ENCODE measurements at regions not wholly inside any gene's neighbourhood (a gene's known extent, or its start where the extent isn't known, plus 50 kb on each side); places are given as distances from the start of the nearest gene placed in this dataset.
"Not testable (repeated sequence)": the region's sequence is repeated elsewhere in the genome, so short reads cannot be mapped to it uniquely, and the experiment has no call there.

- no peaks in the 10 kb centered on the region for H3K27me3 ChIP-seq
- H3K36me3 ChIP-seq: no peaks in the 10 kb centered on the region
- DNase-seq: no peak
- no peak overlapping the region for H3K9ac ChIP-seq (ENCODE audit: low read depth in 2 of 2, low read length in 2 of 2)
- H3K9me3 ChIP-seq: no peaks in the 10 kb centered on the region
- H3K4me3 ChIP-seq: no peak overlapping the region
- intact Hi-C loops (cut with DNase I): no loop called here
- no peaks in the 10 kb centered on the region for H3K4me1 ChIP-seq
- no peak overlapping the region for H3K27ac ChIP-seq
- no peak for TF ChIP-seq CTCF (IDR thresholded peaks at IDR 0.05)
These were observed 508.2 kb upstream of the ATP2B1 start for GRCh38 chr12:90216815-90217214.

GRCh38 chr12:90216020-90216552 is 507.4 kb upstream of the ATP2B1 start:
- Histone ChIP-seq H3K4me1 (no peaks in the 10 kb centered on the region), H3K9me3 (no peaks in the 10 kb centered on the region), H3K27ac (no peak overlapping the region), H3K9ac (ENCODE audit: low read depth in 2 of 2, low read length in 2 of 2) (no peak overlapping the region), H3K36me3 (no peaks in the 10 kb centered on the region), H3K27me3 (no peaks in the 10 kb centered on the region), H3K4me3 (no peak overlapping the region)
- TF ChIP-seq CTCF (IDR thresholded peaks at IDR 0.05): no peak
- no peak for DNase-seq
- intact Hi-C loops (cut with DNase I): no loop called here

- no peak overlapping the region for H3K27ac ChIP-seq
- H3K4me1 ChIP-seq: no peaks in the 10 kb centered on the region
- no peak for DNase-seq
- H3K27me3 ChIP-seq: no peaks in the 10 kb centered on the region
- H3K36me3 ChIP-seq: no peaks in the 10 kb centered on the region
- H3K9ac ChIP-seq (ENCODE audit: low read depth in 2 of 2, low read length in 2 of 2): no peak overlapping the region
- no peaks in the 10 kb centered on the region for H3K9me3 ChIP-seq
- no peak overlapping the region for H3K4me3 ChIP-seq
- TF ChIP-seq CTCF (IDR thresholded peaks at IDR 0.05): no peak
- intact Hi-C loops (cut with DNase I): no loop called here
These were observed 502.4 kb upstream of the ATP2B1 start for GRCh38 chr12:90211017-90211416.

- no peak overlapping the region for H3K27ac ChIP-seq
- no peak overlapping the region for H3K9ac ChIP-seq (ENCODE audit: low read depth in 2 of 2, low read length in 2 of 2)
- no peak for DNase-seq
- no peaks in the 10 kb centered on the region for H3K36me3 ChIP-seq
- H3K9me3 ChIP-seq: no peaks in the 10 kb centered on the region
- H3K4me3 ChIP-seq: no peak overlapping the region
- H3K27me3 ChIP-seq: no peaks in the 10 kb centered on the region
- intact Hi-C loops (cut with DNase I): no loop called here
- no peak for TF ChIP-seq CTCF (IDR thresholded peaks at IDR 0.05)
- no peaks in the 10 kb centered on the region for H3K4me1 ChIP-seq
These were observed 500.4 kb upstream of the ATP2B1 start for GRCh38 chr12:90209029-90209428.

- H3K9ac ChIP-seq (ENCODE audit: low read depth in 2 of 2, low read length in 2 of 2); H3K36me3 ChIP-seq; intact Hi-C loops (cut with DNase I); DNase-seq; H3K27ac ChIP-seq; H3K9me3 ChIP-seq; H3K4me1 ChIP-seq; H3K27me3 ChIP-seq; H3K4me3 ChIP-seq: not testable (repeated sequence)
These were observed 499.7 kb upstream of the ATP2B1 start for GRCh38 chr12:90208379-90208778.

- no peak for DNase-seq
- no peak overlapping the region for H3K9ac ChIP-seq (ENCODE audit: low read depth in 2 of 2, low read length in 2 of 2)
- H3K9me3 ChIP-seq: no peaks in the 10 kb centered on the region
- no peak overlapping the region for H3K27ac ChIP-seq
- no peaks in the 10 kb centered on the region for H3K27me3 ChIP-seq
- H3K36me3 ChIP-seq: no peaks in the 10 kb centered on the region
- intact Hi-C loops (cut with DNase I): no loop called here
- H3K4me3 ChIP-seq: no peak overlapping the region
- TF ChIP-seq CTCF (IDR thresholded peaks at IDR 0.05): no peak
- H3K4me1 ChIP-seq: no peaks in the 10 kb centered on the region
These were observed 499.2 kb upstream of the ATP2B1 start for GRCh38 chr12:90207799-90208198.

Data from colonic mucosa (tissue), 4 donors.